H1 (cell line): ENCODE measurements at regions not wholly inside any gene's neighbourhood (a gene's known extent, or its start where the extent isn't known, plus 50 kb on each side); places are given as distances from the start of the nearest gene placed in this dataset.

ENCODE experiments used
- ATF3 ChIP-seq: IDR thresholded peaks from 2 replicates; pipeline ENCODE4 v1.6.1; 2011; ENCODE audit warnings: low read depth, mild to moderate bottlenecking, low read length; ENCODE audit not compliant: insufficient read depth
- CEBPB ChIP-seq: IDR thresholded peaks from 2 replicates; pipeline ENCODE4 v1.6.1; 2012; ENCODE audit warnings: low read depth, low read length
- E2F6 ChIP-seq: IDR thresholded peaks from 2 replicates; pipeline ENCODE4 v1.6.1; 2012; ENCODE audit warnings: inconsistent platforms
- EGR1 ChIP-seq: IDR thresholded peaks from 2 replicates; pipeline ENCODE4 v1.6.1; 2011; ENCODE audit warnings: low read depth, low read length, borderline replicate concordance
- FOSL1 ChIP-seq: IDR thresholded peaks from 2 replicates; pipeline ENCODE4 v1.6.1; 2011; ENCODE audit warnings: mild to moderate bottlenecking, low read depth, low read length, moderate library complexity; ENCODE audit not compliant: insufficient read depth
- RFX5 ChIP-seq: IDR thresholded peaks from 2 replicates; pipeline ENCODE4 v1.6.1; 2011; ENCODE audit warnings: low read depth, low read length, improper control_type of control experiment, borderline replicate concordance
- SUZ12 ChIP-seq: fragments of 200-600 bp; sonication (generic); IDR thresholded peaks from 2 replicates; pipeline ENCODE4 v1.6.1; 2012; ENCODE audit warnings: mild to moderate bottlenecking, inconsistent platforms, low read length, moderate library complexity, mixed read lengths
- TF ChIP-seq, protein P1 (sequence below): fragments of 300-600 bp; sonication (generic); IDR thresholded peaks from 2 replicates; pipeline ENCODE4 v1.7.1; 2012; ENCODE audit warnings: low read length, moderate library complexity, mild to moderate bottlenecking, inconsistent platforms; ENCODE audit not compliant: insufficient replicate concordance

GRCh38 chr5:166398131-166398530 lies 1893.3 kb upstream of the WWC1 start (continued):
- TF ChIP-seq, protein P1, sequence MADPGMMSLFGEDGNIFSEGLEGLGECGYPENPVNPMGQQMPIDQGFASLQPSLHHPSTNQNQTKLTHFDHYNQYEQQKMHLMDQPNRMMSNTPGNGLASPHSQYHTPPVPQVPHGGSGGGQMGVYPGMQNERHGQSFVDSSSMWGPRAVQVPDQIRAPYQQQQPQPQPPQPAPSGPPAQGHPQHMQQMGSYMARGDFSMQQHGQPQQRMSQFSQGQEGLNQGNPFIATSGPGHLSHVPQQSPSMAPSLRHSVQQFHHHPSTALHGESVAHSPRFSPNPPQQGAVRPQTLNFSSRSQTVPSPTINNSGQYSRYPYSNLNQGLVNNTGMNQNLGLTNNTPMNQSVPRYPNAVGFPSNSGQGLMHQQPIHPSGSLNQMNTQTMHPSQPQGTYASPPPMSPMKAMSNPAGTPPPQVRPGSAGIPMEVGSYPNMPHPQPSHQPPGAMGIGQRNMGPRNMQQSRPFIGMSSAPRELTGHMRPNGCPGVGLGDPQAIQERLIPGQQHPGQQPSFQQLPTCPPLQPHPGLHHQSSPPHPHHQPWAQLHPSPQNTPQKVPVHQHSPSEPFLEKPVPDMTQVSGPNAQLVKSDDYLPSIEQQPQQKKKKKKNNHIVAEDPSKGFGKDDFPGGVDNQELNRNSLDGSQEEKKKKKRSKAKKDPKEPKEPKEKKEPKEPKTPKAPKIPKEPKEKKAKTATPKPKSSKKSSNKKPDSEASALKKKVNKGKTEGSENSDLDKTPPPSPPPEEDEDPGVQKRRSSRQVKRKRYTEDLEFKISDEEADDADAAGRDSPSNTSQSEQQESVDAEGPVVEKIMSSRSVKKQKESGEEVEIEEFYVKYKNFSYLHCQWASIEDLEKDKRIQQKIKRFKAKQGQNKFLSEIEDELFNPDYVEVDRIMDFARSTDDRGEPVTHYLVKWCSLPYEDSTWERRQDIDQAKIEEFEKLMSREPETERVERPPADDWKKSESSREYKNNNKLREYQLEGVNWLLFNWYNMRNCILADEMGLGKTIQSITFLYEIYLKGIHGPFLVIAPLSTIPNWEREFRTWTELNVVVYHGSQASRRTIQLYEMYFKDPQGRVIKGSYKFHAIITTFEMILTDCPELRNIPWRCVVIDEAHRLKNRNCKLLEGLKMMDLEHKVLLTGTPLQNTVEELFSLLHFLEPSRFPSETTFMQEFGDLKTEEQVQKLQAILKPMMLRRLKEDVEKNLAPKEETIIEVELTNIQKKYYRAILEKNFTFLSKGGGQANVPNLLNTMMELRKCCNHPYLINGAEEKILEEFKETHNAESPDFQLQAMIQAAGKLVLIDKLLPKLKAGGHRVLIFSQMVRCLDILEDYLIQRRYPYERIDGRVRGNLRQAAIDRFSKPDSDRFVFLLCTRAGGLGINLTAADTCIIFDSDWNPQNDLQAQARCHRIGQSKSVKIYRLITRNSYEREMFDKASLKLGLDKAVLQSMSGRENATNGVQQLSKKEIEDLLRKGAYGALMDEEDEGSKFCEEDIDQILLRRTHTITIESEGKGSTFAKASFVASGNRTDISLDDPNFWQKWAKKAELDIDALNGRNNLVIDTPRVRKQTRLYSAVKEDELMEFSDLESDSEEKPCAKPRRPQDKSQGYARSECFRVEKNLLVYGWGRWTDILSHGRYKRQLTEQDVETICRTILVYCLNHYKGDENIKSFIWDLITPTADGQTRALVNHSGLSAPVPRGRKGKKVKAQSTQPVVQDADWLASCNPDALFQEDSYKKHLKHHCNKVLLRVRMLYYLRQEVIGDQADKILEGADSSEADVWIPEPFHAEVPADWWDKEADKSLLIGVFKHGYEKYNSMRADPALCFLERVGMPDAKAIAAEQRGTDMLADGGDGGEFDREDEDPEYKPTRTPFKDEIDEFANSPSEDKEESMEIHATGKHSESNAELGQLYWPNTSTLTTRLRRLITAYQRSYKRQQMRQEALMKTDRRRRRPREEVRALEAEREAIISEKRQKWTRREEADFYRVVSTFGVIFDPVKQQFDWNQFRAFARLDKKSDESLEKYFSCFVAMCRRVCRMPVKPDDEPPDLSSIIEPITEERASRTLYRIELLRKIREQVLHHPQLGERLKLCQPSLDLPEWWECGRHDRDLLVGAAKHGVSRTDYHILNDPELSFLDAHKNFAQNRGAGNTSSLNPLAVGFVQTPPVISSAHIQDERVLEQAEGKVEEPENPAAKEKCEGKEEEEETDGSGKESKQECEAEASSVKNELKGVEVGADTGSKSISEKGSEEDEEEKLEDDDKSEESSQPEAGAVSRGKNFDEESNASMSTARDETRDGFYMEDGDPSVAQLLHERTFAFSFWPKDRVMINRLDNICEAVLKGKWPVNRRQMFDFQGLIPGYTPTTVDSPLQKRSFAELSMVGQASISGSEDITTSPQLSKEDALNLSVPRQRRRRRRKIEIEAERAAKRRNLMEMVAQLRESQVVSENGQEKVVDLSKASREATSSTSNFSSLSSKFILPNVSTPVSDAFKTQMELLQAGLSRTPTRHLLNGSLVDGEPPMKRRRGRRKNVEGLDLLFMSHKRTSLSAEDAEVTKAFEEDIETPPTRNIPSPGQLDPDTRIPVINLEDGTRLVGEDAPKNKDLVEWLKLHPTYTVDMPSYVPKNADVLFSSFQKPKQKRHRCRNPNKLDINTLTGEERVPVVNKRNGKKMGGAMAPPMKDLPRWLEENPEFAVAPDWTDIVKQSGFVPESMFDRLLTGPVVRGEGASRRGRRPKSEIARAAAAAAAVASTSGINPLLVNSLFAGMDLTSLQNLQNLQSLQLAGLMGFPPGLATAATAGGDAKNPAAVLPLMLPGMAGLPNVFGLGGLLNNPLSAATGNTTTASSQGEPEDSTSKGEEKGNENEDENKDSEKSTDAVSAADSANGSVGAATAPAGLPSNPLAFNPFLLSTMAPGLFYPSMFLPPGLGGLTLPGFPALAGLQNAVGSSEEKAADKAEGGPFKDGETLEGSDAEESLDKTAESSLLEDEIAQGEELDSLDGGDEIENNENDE: no peak
- no peak for TF ChIP-seq SUZ12
- no peak for TF ChIP-seq CEBPB
- no peak for TF ChIP-seq RFX5
- TF ChIP-seq E2F6: no peak
- TF ChIP-seq EGR1: no peak
- no peak for TF ChIP-seq FOSL1
- TF ChIP-seq ATF3: no peak
